Smooth muscle cell (in vitro differentiated cells): ENCODE measurements at regions not wholly inside any gene's neighbourhood (a gene's known extent, or its start where the extent isn't known, plus 50 kb on each side); places are given as distances from the start of the nearest gene placed in this dataset.

Experiments
- DNase-seq: peaks from one replicate; lab custom pipeline; 2025; ENCODE audit not compliant: unreplicated experiment; lab: John Stamatoyannopoulos, UW
- H2AFZ ChIP-seq: fragments of 200-600 bp; sonication (generic); 2 replicates; pipeline ENCODE4 v1.6.0; 2016; ENCODE audit warnings: antibody characterized with exemption, low read depth, mild to moderate bottlenecking
- H3F3A ChIP-seq: fragments of 200-600 bp; sonication (generic); 2 replicates; pipeline ENCODE4 v1.6.0; 2017; ENCODE audit warnings: antibody characterized with exemption, low read depth
- H3K27ac ChIP-seq: fragments of 200-600 bp; sonication (generic); 2 replicates; pipeline ENCODE4 v1.5.1; 2016; ENCODE audit warnings: low read depth, mild to moderate bottlenecking
- H3K27me3 ChIP-seq: fragments of 200-600 bp; sonication (generic); 2 replicates; pipeline ENCODE4 v1.6.1; 2016; ENCODE audit warnings: low read depth, mild to moderate bottlenecking
- H3K36me3 ChIP-seq: fragments of 200-600 bp; sonication (generic); 2 replicates; pipeline ENCODE4 v1.5.1; 2016; ENCODE audit warnings: low read depth
- H3K4me1 ChIP-seq: fragments of 200-600 bp; sonication (generic); 2 replicates; pipeline ENCODE4 v1.5.1; 2016; ENCODE audit warnings: low read depth
- H3K4me2 ChIP-seq: fragments of 200-600 bp; sonication (generic); 2 replicates; pipeline ENCODE4 v1.6.0; 2016; ENCODE audit warnings: mild to moderate bottlenecking
- H3K4me3 ChIP-seq: fragments of 200-600 bp; sonication (generic); 2 replicates; pipeline ENCODE4 v1.5.1; 2016; ENCODE audit warnings: mild to moderate bottlenecking
- H3K79me2 ChIP-seq: fragments of 200-600 bp; sonication (generic); 2 replicates; pipeline ENCODE4 v1.6.0; 2016; ENCODE audit warnings: low read depth, mild to moderate bottlenecking
- H3K9ac ChIP-seq: fragments of 200-600 bp; sonication (generic); 2 replicates; pipeline ENCODE4 v1.6.0; 2016; ENCODE audit warnings: low read depth
- H3K9me3 ChIP-seq: fragments of 200-600 bp; sonication (generic); replicated peaks from 2 replicates; pipeline ENCODE4 v1.5.1; 2016; ENCODE audit warnings: low read depth
- H4K20me1 ChIP-seq: fragments of 200-600 bp; sonication (generic); 2 replicates; pipeline ENCODE4 v1.6.0; 2016; ENCODE audit warnings: low read depth
- CTCF ChIP-seq: fragments of 200-600 bp; sonication (generic); IDR thresholded peaks from 2 replicates; pipeline ENCODE4 v1.5.1; 2017; ENCODE audit warnings: borderline replicate concordance, mild to moderate bottlenecking, antibody characterized with exemption; ENCODE audit not compliant: insufficient read depth, poor library complexity, severe bottlenecking
- WGBS: methylation state at CpG from one replicate; pipeline ENCODE4 v1.1.7; 2016; ENCODE audit warnings: low lambda C conversion rate; 5-methylcytosine and 5-hydroxymethylcytosine counted together

- H3F3A ChIP-seq: no peaks in the 10 kb centered on the region
- H3K9me3 ChIP-seq: no peaks in the 10 kb centered on the region
- H3K4me3 ChIP-seq: no peak overlapping the region
- no peaks in the 10 kb centered on the region for H3K27me3 ChIP-seq
- no peak overlapping the region for H3K9ac ChIP-seq
- no peak overlapping the region for H3K27ac ChIP-seq
- H3K4me2 ChIP-seq: no peak overlapping the region
- H3K79me2 ChIP-seq: no peaks in the 10 kb centered on the region
- H3K36me3 ChIP-seq: no peaks in the 10 kb centered on the region
- TF ChIP-seq CTCF: no peak
- H2AFZ ChIP-seq: no peak overlapping the region
- DNase-seq: no peak
- H3K4me1 ChIP-seq: no peaks in the 10 kb centered on the region
- WGBS: 80% methylated on average over 5 of the region's 5 CpGs
- no peaks in the 10 kb centered on the region for H4K20me1 ChIP-seq
These were observed 96.5 kb upstream of the SMARCA2 start for GRCh38 chr9:1918622-1919021.

DNA sequence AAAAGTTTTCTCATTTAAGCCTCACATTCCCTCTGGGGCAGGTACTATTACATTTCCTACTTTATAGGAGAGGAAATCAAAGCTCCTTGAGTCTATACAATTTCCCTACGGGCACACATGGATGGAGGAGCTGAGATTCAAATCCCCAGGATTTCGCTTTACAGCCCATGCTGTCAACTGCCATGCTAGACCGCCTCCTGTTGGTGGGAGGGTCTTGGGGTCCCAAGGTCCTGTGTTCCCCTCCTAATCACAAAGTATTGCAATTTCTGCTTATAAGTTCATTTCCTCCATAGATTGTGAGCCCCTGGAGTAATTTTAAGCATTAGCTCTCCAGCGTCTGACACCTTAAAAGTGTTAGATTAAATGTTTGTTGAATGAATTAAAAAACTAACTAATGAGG is 95.9 kb upstream of the SMARCA2 start:
- H2AFZ ChIP-seq: no peak overlapping the region

DNA sequence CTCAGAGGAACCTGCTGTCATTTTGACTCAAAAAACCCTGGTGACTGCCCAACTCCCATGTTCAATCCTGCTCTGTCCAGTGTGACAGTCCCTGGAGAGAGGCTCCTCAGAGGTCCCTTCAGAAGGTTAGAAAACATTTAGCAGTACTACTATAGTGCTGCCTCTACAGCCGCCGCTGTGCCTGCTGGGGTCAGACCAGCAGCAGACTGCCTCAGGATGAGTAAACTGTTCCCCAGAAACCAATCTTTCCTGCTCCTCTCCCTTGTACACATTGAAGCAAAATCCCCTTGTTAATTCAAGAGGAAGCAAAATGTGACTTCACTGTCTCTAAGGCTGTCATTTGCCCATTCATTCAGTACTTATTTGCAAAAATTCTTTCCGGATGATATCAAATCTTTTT is 94.8 kb upstream of the SMARCA2 start:
- 77% methylated on average over 3 of the region's 3 CpGs for WGBS
- H2AFZ ChIP-seq: no peak overlapping the region
- H3K4me3 ChIP-seq: no peak overlapping the region
- H3K4me2 ChIP-seq: no peak overlapping the region
- no peak for DNase-seq
- H3K27me3 ChIP-seq: no peaks in the 10 kb centered on the region
- H3K79me2 ChIP-seq: no peaks in the 10 kb centered on the region
- H3K9ac ChIP-seq: no peak overlapping the region
- no peaks in the 10 kb centered on the region for H3K4me1 ChIP-seq
- H4K20me1 ChIP-seq: no peaks in the 10 kb centered on the region
- H3K36me3 ChIP-seq: no peaks in the 10 kb centered on the region
- no peak for TF ChIP-seq CTCF
- no peaks in the 10 kb centered on the region for H3K9me3 ChIP-seq
- H3F3A ChIP-seq: no peaks in the 10 kb centered on the region
- H3K27ac ChIP-seq: no peak overlapping the region

More for the DNA sequence above, 95.9 kb upstream of the SMARCA2 start:
- 93% methylated on average over 4 of the region's 4 CpGs for WGBS
- no peak for DNase-seq
- Histone ChIP-seq H3K4me2 (no peak overlapping the region), H3K9ac (no peak overlapping the region), H3K27ac (no peak overlapping the region), H3K27me3 (no peaks in the 10 kb centered on the region), H3K4me1 (no peaks in the 10 kb centered on the region), H3K9me3 (no peaks in the 10 kb centered on the region), H3K4me3 (no peak overlapping the region), H3K36me3 (no peaks in the 10 kb centered on the region), H3K79me2 (no peaks in the 10 kb centered on the region), H4K20me1 (no peaks in the 10 kb centered on the region), H3F3A (no peaks in the 10 kb centered on the region)
- TF ChIP-seq CTCF: no peak

GRCh38 chr9:1922026-1922425 is 93.1 kb upstream of the SMARCA2 start:
- H2AFZ ChIP-seq: no peak overlapping the region
- no peaks in the 10 kb centered on the region for H3K4me1 ChIP-seq
- no peaks in the 10 kb centered on the region for H3K79me2 ChIP-seq
- WGBS: 81% methylated on average over 3 of the region's 3 CpGs
- no peak overlapping the region for H3K4me3 ChIP-seq
- TF ChIP-seq CTCF: no peak
- no peak overlapping the region for H3K9ac ChIP-seq
- H3K27ac ChIP-seq: no peak overlapping the region
- DNase-seq: no peak
- no peaks in the 10 kb centered on the region for H3K9me3 ChIP-seq
- no peak overlapping the region for H3K4me2 ChIP-seq
- H4K20me1 ChIP-seq: no peaks in the 10 kb centered on the region
- H3K27me3 ChIP-seq: no peaks in the 10 kb centered on the region
- H3F3A ChIP-seq: no peaks in the 10 kb centered on the region
- H3K36me3 ChIP-seq: no peaks in the 10 kb centered on the region
